Panc1 (cell line): ENCODE measurements at regions not wholly inside any gene's neighbourhood (a gene's known extent, or its start where the extent isn't known, plus 50 kb on each side); places are given as distances from the start of the nearest gene placed in this dataset.

Experiments used
- ATAC-seq: fragments of 200-7000 bp; cut with Tn5 transposase; 2 replicates; pipeline ENCODE4 v1.9.1; 2020; ENCODE audit warnings: mild to moderate bottlenecking, moderate library complexity
- BruUV-seq: library from RNA; stranded (reverse); fragments of 400-500 nt; replicated peaks from 2 replicates; lab custom pipeline; 2021; lab: Mats Ljungman, UMichigan
- CTCF ChIA-PET: fragments of 300-600 bp; sonication (Branson Sonifier 250); formaldehyde crosslinking; loops from one replicate; lab custom pipeline; 2022; ENCODE audit warnings: antibody characterized with exemption; lab: Charles Lee
- POLR2A ChIA-PET: fragments of 300-600 bp; sonication (Branson Sonifier 250); formaldehyde crosslinking; loops from one replicate; lab custom pipeline; 2022; ENCODE audit warnings: antibody characterized with exemption; lab: Charles Lee
- DNase-seq: peaks from one replicate; pipeline ENCODE4 v3.0.0-alpha.2; 2010; ENCODE audit warnings: low read depth, low spot score
- H3K27ac ChIP-seq: 2 replicates; pipeline ENCODE4 v1.5.1; 2011; ENCODE audit warnings: mild to moderate bottlenecking, low read length, inconsistent platforms
- H3K27me3 ChIP-seq: fragments of 200-500 bp; sonication (Bioruptor generic); 2 replicates; pipeline ENCODE4 v1.6.0; 2014; ENCODE audit warnings: low read length, inconsistent platforms; ENCODE audit not compliant: control insufficient read depth, insufficient read depth
- H3K36me3 ChIP-seq: fragments of 200-500 bp; sonication (Bioruptor generic); 2 replicates; pipeline ENCODE4 v1.5.1; 2014; ENCODE audit warnings: inconsistent platforms, mild to moderate bottlenecking, low read length, moderate library complexity; ENCODE audit not compliant: control insufficient read depth, insufficient read depth
- H3K4me1 ChIP-seq: 2 replicates; pipeline ENCODE4 v1.5.1; 2011; ENCODE audit warnings: inconsistent platforms, mild to moderate bottlenecking, low read length, moderate library complexity; ENCODE audit not compliant: control insufficient read depth, insufficient read depth
- H3K4me3 ChIP-seq, 2 experiments: 2 replicates each; pipeline ENCODE4 v1.5.1; 2011 to 2012; ENCODE audit warnings: low read depth in 2 of 2, low read length in 2 of 2, mild to moderate bottlenecking in 2 of 2, inconsistent platforms in 1 of 2, moderate library complexity in 1 of 2
- H3K9me3 ChIP-seq: fragments of 200-500 bp; sonication (Bioruptor generic); 2 replicates; pipeline ENCODE4 v1.5.1; 2014; ENCODE audit warnings: low read depth, mild to moderate bottlenecking, inconsistent platforms, low read length, moderate library complexity; ENCODE audit not compliant: control insufficient read depth, insufficient read depth
- CTCF ChIP-seq: fragments of 450-650 bp; IDR thresholded peaks from 2 replicates; pipeline ENCODE4 v1.5.1; 2017; ENCODE audit warnings: mild to moderate bottlenecking
- POLR2AphosphoS5 ChIP-seq: IDR thresholded peaks from 2 replicates; pipeline ENCODE4 v1.6.1; 2012; ENCODE audit warnings: mild to moderate bottlenecking, low read depth, low read length, moderate library complexity
- REST ChIP-seq, 2 experiments: IDR thresholded peaks; 2 replicates each; pipeline ENCODE4 v1.6.1; 2011 to 2012; ENCODE audit warnings: low read depth in 2 of 2, control low read depth in 1 of 2, low read length in 1 of 2, mild to moderate bottlenecking in 1 of 2, moderate library complexity in 1 of 2; ENCODE audit not compliant: insufficient read depth in 1 of 2
- SIN3A ChIP-seq: IDR thresholded peaks from 2 replicates; pipeline ENCODE4 v1.6.1; 2012; ENCODE audit warnings: low read depth, mild to moderate bottlenecking, low read length, moderate library complexity, borderline replicate concordance; ENCODE audit not compliant: insufficient read depth
- TCF7L2 ChIP-seq: IDR thresholded peaks from 2 replicates; pipeline ENCODE4 v1.6.1; 2011; ENCODE audit warnings: mild to moderate bottlenecking, low read depth, low read length, inconsistent platforms
- in situ Hi-C: cut with HindIII; loops from 2 replicates; pipeline ENCODE4 v1.10.0; 2016; ENCODE audit warnings: low sequenced_read_pairs, low pct_unique_long_range_greater_than_20kb
- intact Hi-C: fragments of 100-400 bp; cut with micrococcal nuclease; formaldehyde crosslinking; loops from one replicate; pipeline ENCODE4 v1.10.0; 2022; ENCODE audit not compliant: unreplicated experiment

GRCh38 chr3:59503441-59503840 lies 453.6 kb upstream of the CFAP20DC start:
- intact Hi-C loops (no loop called here), in situ Hi-C loops (no loop called here)
- no peaks in the 10 kb centered on the region for H3K9me3 ChIP-seq
- DNase-seq (no peak), ATAC-seq (no peak)
- no peak overlapping the region for H3K4me3 ChIP-seq
- no peaks in the 10 kb centered on the region for H3K27me3 ChIP-seq
- H3K4me1 ChIP-seq, result no peaks in the 10 kb centered on the region
- TF ChIP-seq POLR2AphosphoS5, result no peak
- TF ChIP-seq REST (IDR thresholded peaks at IDR 0.05; ENCODE audit: insufficient read depth in 1 of 2, low read depth in 2 of 2, low read length in 1 of 2), result no peak
- TF ChIP-seq CTCF, result no peak
- TF ChIP-seq SIN3A, result no peak
- no peak for TF ChIP-seq TCF7L2
- H3K36me3 ChIP-seq, result no peaks in the 10 kb centered on the region
- H3K27ac ChIP-seq, result no peak overlapping the region
- BruUV-seq, result no TSS peak
- ChIA-PET CTCF (no interaction called here), POLR2A (no interaction called here)

- Histone ChIP-seq H3K27ac (no peak overlapping the region), H3K36me3 (no peaks in the 10 kb centered on the region), H3K27me3 (no peaks in the 10 kb centered on the region), H3K9me3 (no peaks in the 10 kb centered on the region), H3K4me3 (no peak overlapping the region), H3K4me1 (no peaks in the 10 kb centered on the region)
- ATAC-seq, result no peak
- ChIA-PET POLR2A (no interaction called here), CTCF (no interaction called here)
- no peak for TF ChIP-seq CTCF
- no peak for TF ChIP-seq TCF7L2
- TF ChIP-seq SIN3A, result no peak
- DNase-seq, result no peak
- BruUV-seq, result no TSS peak
- in situ Hi-C loops, result no loop called here
- intact Hi-C loops, result no loop called here
Observed at GRCh38 chr3:59502806-59503205, 453.0 kb upstream of the CFAP20DC start.
